ENCODE measurements at regions not wholly inside any gene's neighbourhood (a gene's known extent, or its start where the extent isn't known, plus 50 kb on each side); places are given as distances from the start of the nearest gene placed in this dataset.

GRCh38 chr10:36683421-36683820, 442.0 kb upstream of the ANKRD30A start:
- Histone ChIP-seq H3K9me2 (replicated peaks; ENCODE audit: low read depth, low read length) (no peaks in the 10 kb centered on the region), H3K9me3 (ENCODE audit: insufficient read depth, low read depth, low read length) (0 out of 2 replicates have a peak, but pooled peaks cover 3% of the 10 kb centered on the region), H2AFZ (ENCODE audit: low read length) (no peak overlapping the region), H3K4me2 (ENCODE audit: low read depth, low read length, poor library complexity, severe bottlenecking) (no peak overlapping the region), H3K27me3 (ENCODE audit: insufficient read depth, low read length, poor library complexity, severe bottlenecking) (no peaks in the 10 kb centered on the region), H3K4me3 (ENCODE audit: low read length, poor library complexity, severe bottlenecking) (no peak overlapping the region), H4K20me1 (ENCODE audit: insufficient read depth, low read length, poor library complexity, severe bottlenecking) (no peaks in the 10 kb centered on the region), H3K9ac (ENCODE audit: low read depth, low read length, poor library complexity, severe bottlenecking) (no peak overlapping the region), H3K79me2 (ENCODE audit: insufficient read depth, low read length) (no peaks in the 10 kb centered on the region), H3F3A (ENCODE audit: low read depth) (no peaks in the 10 kb centered on the region), H3K36me3 (ENCODE audit: insufficient read depth, low read length) (no peaks in the 10 kb centered on the region), H3K4me1 (ENCODE audit: insufficient read depth, low read length, poor library complexity, severe bottlenecking) (no peaks in the 10 kb centered on the region)
- TF ChIP-seq EZH2phosphoT487 (IDR thresholded peaks at IDR 0.05; ENCODE audit: borderline replicate concordance) = no peak
- TF ChIP-seq, protein P1, sequence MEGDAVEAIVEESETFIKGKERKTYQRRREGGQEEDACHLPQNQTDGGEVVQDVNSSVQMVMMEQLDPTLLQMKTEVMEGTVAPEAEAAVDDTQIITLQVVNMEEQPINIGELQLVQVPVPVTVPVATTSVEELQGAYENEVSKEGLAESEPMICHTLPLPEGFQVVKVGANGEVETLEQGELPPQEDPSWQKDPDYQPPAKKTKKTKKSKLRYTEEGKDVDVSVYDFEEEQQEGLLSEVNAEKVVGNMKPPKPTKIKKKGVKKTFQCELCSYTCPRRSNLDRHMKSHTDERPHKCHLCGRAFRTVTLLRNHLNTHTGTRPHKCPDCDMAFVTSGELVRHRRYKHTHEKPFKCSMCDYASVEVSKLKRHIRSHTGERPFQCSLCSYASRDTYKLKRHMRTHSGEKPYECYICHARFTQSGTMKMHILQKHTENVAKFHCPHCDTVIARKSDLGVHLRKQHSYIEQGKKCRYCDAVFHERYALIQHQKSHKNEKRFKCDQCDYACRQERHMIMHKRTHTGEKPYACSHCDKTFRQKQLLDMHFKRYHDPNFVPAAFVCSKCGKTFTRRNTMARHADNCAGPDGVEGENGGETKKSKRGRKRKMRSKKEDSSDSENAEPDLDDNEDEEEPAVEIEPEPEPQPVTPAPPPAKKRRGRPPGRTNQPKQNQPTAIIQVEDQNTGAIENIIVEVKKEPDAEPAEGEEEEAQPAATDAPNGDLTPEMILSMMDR (conservative IDR thresholded peaks at IDR 0.05; ENCODE audit: low read length) = no peak

- TF ChIP-seq, protein P1 (conservative IDR thresholded peaks at IDR 0.05; ENCODE audit: low read length) = no peak
- TF ChIP-seq EZH2phosphoT487 (IDR thresholded peaks at IDR 0.05; ENCODE audit: borderline replicate concordance) = no peak
- H3K36me3 ChIP-seq (ENCODE audit: insufficient read depth, low read length) = no peaks in the 10 kb centered on the region
These were observed 443.4 kb upstream of the ANKRD30A start for GRCh38 chr10:36681751-36682632.

DNA sequence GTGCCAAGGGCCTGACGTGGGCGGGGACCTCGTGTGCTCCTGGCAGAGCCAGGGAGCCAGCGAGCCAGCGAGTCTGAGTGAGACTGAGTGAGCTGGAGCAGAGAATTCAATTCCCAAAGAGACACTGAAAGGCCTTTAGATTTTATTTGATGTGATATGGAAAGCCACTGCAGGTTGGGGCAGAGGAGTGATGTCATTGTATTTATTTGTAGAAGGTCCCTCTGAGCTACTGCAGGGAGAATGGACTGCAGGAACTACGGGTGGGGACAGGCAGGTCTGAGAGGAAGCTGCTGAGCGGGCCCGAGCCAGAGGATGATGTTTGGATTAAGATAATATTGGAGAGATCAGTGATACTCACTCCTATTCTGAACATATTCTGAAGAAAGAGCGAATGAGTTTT, 445.8 kb upstream of the ANKRD30A start:
- no peak overlapping the region for H2AFZ ChIP-seq (ENCODE audit: low read length)
- H3K9me3 ChIP-seq (ENCODE audit: insufficient read depth, low read depth, low read length) = 0 out of 2 replicates have a peak, but pooled peaks cover 3% of the 10 kb centered on the region
- no peaks in the 10 kb centered on the region for H3K4me1 ChIP-seq (ENCODE audit: insufficient read depth, low read length, poor library complexity, severe bottlenecking)
- H3K4me2 ChIP-seq (ENCODE audit: low read depth, low read length, poor library complexity, severe bottlenecking) = no peak overlapping the region
- H3K27me3 ChIP-seq (ENCODE audit: insufficient read depth, low read length, poor library complexity, severe bottlenecking) = no peaks in the 10 kb centered on the region
- no peaks in the 10 kb centered on the region for H4K20me1 ChIP-seq (ENCODE audit: insufficient read depth, low read length, poor library complexity, severe bottlenecking)
- no peaks in the 10 kb centered on the region for H3K36me3 ChIP-seq (ENCODE audit: insufficient read depth, low read length)
- no peak overlapping the region for H3K9ac ChIP-seq (ENCODE audit: low read depth, low read length, poor library complexity, severe bottlenecking)
- H3K9me2 ChIP-seq (replicated peaks; ENCODE audit: low read depth, low read length) = no peaks in the 10 kb centered on the region
- H3K79me2 ChIP-seq (ENCODE audit: insufficient read depth, low read length) = no peaks in the 10 kb centered on the region
- no peaks in the 10 kb centered on the region for H3F3A ChIP-seq (ENCODE audit: low read depth)
- no peak for TF ChIP-seq EZH2phosphoT487 (IDR thresholded peaks at IDR 0.05; ENCODE audit: borderline replicate concordance)
- TF ChIP-seq, protein P1 (conservative IDR thresholded peaks at IDR 0.05; ENCODE audit: low read length) = no peak
- no peak overlapping the region for H3K4me3 ChIP-seq (ENCODE audit: low read length, poor library complexity, severe bottlenecking)

More at GRCh38 chr10:36681751-36682632, 443.4 kb upstream of the ANKRD30A start:
- H3K9ac ChIP-seq (ENCODE audit: low read depth, low read length, poor library complexity, severe bottlenecking) = no peak overlapping the region
- no peaks in the 10 kb centered on the region for H3K9me2 ChIP-seq (replicated peaks; ENCODE audit: low read depth, low read length)
- no peaks in the 10 kb centered on the region for H3F3A ChIP-seq (ENCODE audit: low read depth)
- no peaks in the 10 kb centered on the region for H3K4me1 ChIP-seq (ENCODE audit: insufficient read depth, low read length, poor library complexity, severe bottlenecking)
- 0 out of 2 replicates have a peak, but pooled peaks cover 3% of the 10 kb centered on the region for H3K9me3 ChIP-seq (ENCODE audit: insufficient read depth, low read depth, low read length)
- no peaks in the 10 kb centered on the region for H3K27me3 ChIP-seq (ENCODE audit: insufficient read depth, low read length, poor library complexity, severe bottlenecking)
- no peaks in the 10 kb centered on the region for H3K79me2 ChIP-seq (ENCODE audit: insufficient read depth, low read length)
- no peak overlapping the region for H2AFZ ChIP-seq (ENCODE audit: low read length)
- no peak overlapping the region for H3K4me3 ChIP-seq (ENCODE audit: low read length, poor library complexity, severe bottlenecking)
- H3K4me2 ChIP-seq (ENCODE audit: low read depth, low read length, poor library complexity, severe bottlenecking) = no peak overlapping the region
- H4K20me1 ChIP-seq (ENCODE audit: insufficient read depth, low read length, poor library complexity, severe bottlenecking) = no peaks in the 10 kb centered on the region

All from Loucy (cell line).